CD4-positive, alpha-beta T cell (primary cell): ENCODE measurements at regions not wholly inside any gene's neighbourhood (a gene's known extent, or its start where the extent isn't known, plus 50 kb on each side); places are given as distances from the start of the nearest gene placed in this dataset.

Experiments
- ATAC-seq: fragments of 200-7000 bp; cut with Tn5 transposase; one replicate; pipeline ENCODE4 v1.10.0; 2022; ENCODE audit warnings: mild to moderate bottlenecking; ENCODE audit not compliant: poor library complexity
- CTCF ChIA-PET: fragments of 350-600 bp; sonication (Branson Sonifier 250); formaldehyde crosslinking; loops from one replicate; lab custom pipeline; 2021; ENCODE audit warnings: antibody characterized with exemption, inconsistent platforms; lab: Charles Lee
- POLR2A ChIA-PET: fragments of 350-600 bp; sonication (Branson Sonifier 250); formaldehyde crosslinking; loops from one replicate; lab custom pipeline; 2021; ENCODE audit warnings: antibody characterized with exemption, inconsistent platforms; lab: Charles Lee
- DNase-seq, 14 experiments: peaks; one replicate each; pipeline ENCODE4 v3.0.0-alpha.2; 2013 to 2020; ENCODE audit warnings: mixed read lengths in 2 of 14
- H3K27ac ChIP-seq, 2 donors: one replicate each; pipeline versions ENCODE4 v1.5.1 to v1.7.0; 2013; ENCODE audit warnings: low read length in 2 of 2, low read depth in 1 of 2, mild to moderate bottlenecking in 1 of 2
- H3K27me3 ChIP-seq, 2 experiments: 1 replicate in 1 of 2; 2 replicates in 1 of 2; pipeline versions ENCODE4 v1.6.1 to v1.7.0; 2013; ENCODE audit warnings: low read length in 2 of 2, control low read depth in 1 of 2, mild to moderate bottlenecking in 1 of 2, moderate library complexity in 1 of 2; ENCODE audit not compliant: insufficient read depth in 2 of 2, control insufficient read depth in 1 of 2
- H3K36me3 ChIP-seq: one replicate; pipeline ENCODE4 v1.6.1; 2013; ENCODE audit warnings: low read length, control low read depth; ENCODE audit not compliant: insufficient read depth
- H3K4me1 ChIP-seq: one replicate; pipeline ENCODE4 v1.6.1; 2013; ENCODE audit warnings: low read length, control low read depth; ENCODE audit not compliant: insufficient read depth
- H3K4me3 ChIP-seq: one replicate; pipeline ENCODE4 v1.5.1; 2013; ENCODE audit warnings: mild to moderate bottlenecking, low read length, moderate library complexity
- H3K9me3 ChIP-seq, 2 experiments: 1 replicate in 1 of 2; 2 replicates in 1 of 2; pipeline versions ENCODE4 v1.6.1 to v1.7.0; 2013; ENCODE audit warnings: low read length in 2 of 2, mild to moderate bottlenecking in 2 of 2, control low read depth in 1 of 2, moderate library complexity in 1 of 2; ENCODE audit not compliant: control insufficient read depth in 1 of 2, insufficient read depth in 1 of 2
- H3K27ac Mint-ChIP-seq: one replicate; pipeline ENCODE4 v1.8.0; 2020; ENCODE audit warnings: mixed read lengths
- H3K27me3 Mint-ChIP-seq: one replicate; pipeline ENCODE4 v1.8.0; 2021; ENCODE audit warnings: mixed read lengths
- H3K36me3 Mint-ChIP-seq: one replicate; pipeline ENCODE4 v1.8.0; 2021; ENCODE audit warnings: low read depth, mixed read lengths
- H3K4me1 Mint-ChIP-seq: one replicate; pipeline ENCODE4 v1.8.0; 2021; ENCODE audit warnings: low read depth, mixed read lengths
- H3K4me3 Mint-ChIP-seq: one replicate; pipeline ENCODE4 v1.8.0; 2020; ENCODE audit warnings: mild to moderate bottlenecking, mixed read lengths
- H3K9me3 Mint-ChIP-seq: one replicate; pipeline ENCODE4 v1.8.0; 2020; ENCODE audit warnings: mixed read lengths
- intact Hi-C, 2 experiments: fragments of 100-400 bp; cut with DNase I in 1 of 2; cut with micrococcal nuclease in 1 of 2; formaldehyde crosslinking; loops; one replicate each; pipeline versions ENCODE4 v1.15.1 to v1.9.0; 2023 to 2025; cut with DNase I, micrococcal nuclease
- TF ChIP-seq, protein P1 (sequence below): fragments of 200-600 bp; IDR thresholded peaks from one replicate; pipeline ENCODE4 v1.8.0; 2022; ENCODE audit warnings: antibody characterized with exemption, mild to moderate bottlenecking

GRCh38 chr18:61664419-61665084 is 228.3 kb downstream of the RNF152 start:
- no peak overlapping the region for H3K4me3 ChIP-seq
- POLR2A ChIA-PET = no interaction called here
- Mint-ChIP-seq H3K4me3 (no peak overlapping the region), H3K4me1 (no peaks in the 10 kb centered on the region), H3K9me3 (no peaks in the 10 kb centered on the region), H3K27ac (no peak overlapping the region), H3K27me3 (peaks cover 22% of the 10 kb centered on the region), H3K36me3 (no peaks in the 10 kb centered on the region)
- intact Hi-C loops = no loop called here
- no peak for DNase-seq
- H3K27ac ChIP-seq = no peak overlapping the region
- H3K27me3 ChIP-seq = no peaks in the 10 kb centered on the region
- CTCF ChIA-PET = no interaction called here
- no peaks in the 10 kb centered on the region for H3K36me3 ChIP-seq
- H3K9me3 ChIP-seq = peaks cover 0 to 3% of the 10 kb centered on the region in 2 experiments
- TF ChIP-seq, protein P1, sequence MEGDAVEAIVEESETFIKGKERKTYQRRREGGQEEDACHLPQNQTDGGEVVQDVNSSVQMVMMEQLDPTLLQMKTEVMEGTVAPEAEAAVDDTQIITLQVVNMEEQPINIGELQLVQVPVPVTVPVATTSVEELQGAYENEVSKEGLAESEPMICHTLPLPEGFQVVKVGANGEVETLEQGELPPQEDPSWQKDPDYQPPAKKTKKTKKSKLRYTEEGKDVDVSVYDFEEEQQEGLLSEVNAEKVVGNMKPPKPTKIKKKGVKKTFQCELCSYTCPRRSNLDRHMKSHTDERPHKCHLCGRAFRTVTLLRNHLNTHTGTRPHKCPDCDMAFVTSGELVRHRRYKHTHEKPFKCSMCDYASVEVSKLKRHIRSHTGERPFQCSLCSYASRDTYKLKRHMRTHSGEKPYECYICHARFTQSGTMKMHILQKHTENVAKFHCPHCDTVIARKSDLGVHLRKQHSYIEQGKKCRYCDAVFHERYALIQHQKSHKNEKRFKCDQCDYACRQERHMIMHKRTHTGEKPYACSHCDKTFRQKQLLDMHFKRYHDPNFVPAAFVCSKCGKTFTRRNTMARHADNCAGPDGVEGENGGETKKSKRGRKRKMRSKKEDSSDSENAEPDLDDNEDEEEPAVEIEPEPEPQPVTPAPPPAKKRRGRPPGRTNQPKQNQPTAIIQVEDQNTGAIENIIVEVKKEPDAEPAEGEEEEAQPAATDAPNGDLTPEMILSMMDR = no peak
- H3K4me1 ChIP-seq = no peaks in the 10 kb centered on the region
- no peak for ATAC-seq

DNA sequence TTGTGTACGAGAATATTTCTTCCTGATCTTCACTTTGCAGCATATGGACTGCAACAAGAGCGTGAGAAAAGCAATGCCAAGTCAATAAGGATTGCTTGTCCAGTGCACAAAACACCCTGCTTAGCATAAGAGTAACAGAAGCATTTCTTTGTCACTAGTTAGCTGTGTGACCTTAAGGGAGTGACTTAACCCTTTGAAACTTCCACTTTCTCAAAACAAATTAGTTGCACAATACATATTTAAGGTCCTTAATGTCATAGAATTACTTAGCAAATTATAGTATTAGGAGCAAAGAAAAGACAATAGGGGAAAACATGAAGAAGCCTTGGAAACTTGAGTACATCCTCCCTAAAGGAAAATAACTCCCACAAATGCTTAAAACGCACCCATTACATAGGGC is 230.1 kb downstream of the RNF152 start:
- DNase-seq (no peak), ATAC-seq (no peak)
- Histone ChIP-seq H3K27ac (no peak overlapping the region), H3K4me1 (no peaks in the 10 kb centered on the region), H3K4me3 (no peak overlapping the region), H3K36me3 (no peaks in the 10 kb centered on the region), H3K27me3 (no peaks in the 10 kb centered on the region), H3K9me3 (peaks cover 0 to 3% of the 10 kb centered on the region in 2 experiments)
- POLR2A ChIA-PET = no interaction called here
- H3K4me1 Mint-ChIP-seq = no peaks in the 10 kb centered on the region
- no peaks in the 10 kb centered on the region for H3K36me3 Mint-ChIP-seq
- TF ChIP-seq, protein P1 = no peak
- no peak overlapping the region for H3K4me3 Mint-ChIP-seq
- intact Hi-C loops = no loop called here
- H3K27ac Mint-ChIP-seq = no peak overlapping the region
- CTCF ChIA-PET = no interaction called here
- H3K9me3 Mint-ChIP-seq = no peaks in the 10 kb centered on the region
- peaks cover 22% of the 10 kb centered on the region for H3K27me3 Mint-ChIP-seq

DNA sequence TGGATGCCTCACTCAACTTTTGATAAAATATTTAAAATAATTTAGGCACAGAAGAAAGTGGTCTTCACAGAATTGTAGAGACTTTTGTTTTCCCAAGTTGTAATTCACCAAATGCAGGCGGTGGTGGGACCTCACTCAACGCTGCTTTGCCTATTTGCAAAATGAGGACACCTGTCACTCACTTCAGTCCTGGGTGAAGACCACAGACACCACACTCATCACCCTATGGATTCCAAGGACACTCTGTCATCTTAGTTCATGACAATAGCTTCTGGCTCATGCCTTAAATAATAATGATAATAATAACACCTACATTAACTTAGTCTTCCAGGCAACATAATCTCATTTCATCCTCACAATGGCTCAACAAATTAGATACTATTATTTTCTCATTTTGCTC is 234.4 kb downstream of the RNF152 start:
- Mint-ChIP-seq H3K36me3 (no peaks in the 10 kb centered on the region), H3K27me3 (peaks cover 16% of the 10 kb centered on the region), H3K4me3 (no peak overlapping the region), H3K9me3 (peaks cover 2% of the 10 kb centered on the region), H3K4me1 (no peaks in the 10 kb centered on the region), H3K27ac (no peak overlapping the region)
- H3K27me3 ChIP-seq = no peaks in the 10 kb centered on the region
- DNase-seq (no peak), ATAC-seq (no peak)
- intact Hi-C loops = no loop called here
- no peaks in the 10 kb centered on the region for H3K36me3 ChIP-seq
- POLR2A ChIA-PET = no interaction called here
- no peak overlapping the region for H3K4me3 ChIP-seq
- peaks cover 0 to 3% of the 10 kb centered on the region in 2 experiments for H3K9me3 ChIP-seq
- H3K27ac ChIP-seq = no peak overlapping the region
- TF ChIP-seq, protein P1 = no peak
- H3K4me1 ChIP-seq = no peaks in the 10 kb centered on the region
- CTCF ChIA-PET = no interaction called here
